ENCODE measurements at regions not wholly inside any gene's neighbourhood (a gene's known extent, or its start where the extent isn't known, plus 50 kb on each side); places are given as distances from the start of the nearest gene placed in this dataset.

DNA sequence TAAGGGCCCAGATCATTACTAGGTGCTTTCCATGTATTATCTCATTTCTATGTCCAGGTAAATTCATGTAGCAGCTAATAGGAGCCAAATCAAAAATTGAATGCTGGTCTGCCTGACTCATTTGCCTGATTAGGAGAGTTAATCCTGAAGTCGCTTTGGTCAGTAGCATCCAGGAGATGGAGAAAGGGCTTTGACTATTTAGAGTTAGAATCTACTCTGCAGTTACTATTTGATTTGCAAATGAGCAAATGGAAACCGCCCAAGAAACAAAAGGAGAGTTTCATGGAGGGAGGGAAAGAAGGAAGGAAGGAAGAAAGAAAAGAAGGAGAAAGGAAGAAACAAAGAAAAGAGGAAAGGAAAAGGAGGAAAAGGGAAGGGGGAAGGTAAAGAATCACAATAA is 539.6 kb upstream of the MMS22L start:
- DNase-seq: no peak

DNA sequence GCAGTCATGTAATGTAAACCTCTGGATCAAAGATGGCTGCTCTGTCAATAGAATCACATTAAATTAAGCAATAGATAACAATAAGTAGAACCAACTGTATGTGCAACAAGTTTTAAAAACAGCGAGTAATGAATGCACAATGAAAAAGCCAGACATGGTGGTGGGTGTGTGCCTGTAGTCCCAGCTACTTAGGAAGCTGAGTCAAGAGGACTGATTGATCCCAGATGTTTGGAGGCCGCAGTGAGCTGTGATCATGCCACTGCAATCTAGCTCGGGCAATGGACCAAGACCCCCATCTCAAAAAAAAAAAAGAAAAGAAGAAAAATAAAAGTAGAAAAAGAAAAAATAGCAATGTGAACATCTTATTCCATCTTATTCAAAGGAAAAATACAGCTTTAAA is 558.7 kb upstream of the MMS22L start:
- DNase-seq: no peak

DNA sequence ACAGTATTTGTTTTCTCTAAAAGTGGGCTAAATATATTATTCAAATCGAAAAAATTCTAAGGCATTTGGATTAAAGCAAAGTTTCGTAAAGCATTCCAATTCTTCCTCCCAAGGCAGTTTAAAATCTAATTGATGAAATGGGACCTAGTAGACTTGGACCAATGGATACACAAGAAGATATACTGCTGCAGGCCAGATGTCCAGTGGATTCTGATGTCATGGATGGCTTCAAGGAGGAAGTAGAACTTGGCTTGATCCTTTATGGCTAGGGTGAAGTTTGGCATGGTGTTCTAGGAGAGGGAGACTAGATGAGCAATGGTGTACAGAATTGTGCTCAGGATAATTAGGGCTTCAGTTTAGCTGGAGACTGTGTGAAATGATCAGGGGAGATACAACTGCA is 559.5 kb upstream of the MMS22L start:
- no peak for DNase-seq

DNA sequence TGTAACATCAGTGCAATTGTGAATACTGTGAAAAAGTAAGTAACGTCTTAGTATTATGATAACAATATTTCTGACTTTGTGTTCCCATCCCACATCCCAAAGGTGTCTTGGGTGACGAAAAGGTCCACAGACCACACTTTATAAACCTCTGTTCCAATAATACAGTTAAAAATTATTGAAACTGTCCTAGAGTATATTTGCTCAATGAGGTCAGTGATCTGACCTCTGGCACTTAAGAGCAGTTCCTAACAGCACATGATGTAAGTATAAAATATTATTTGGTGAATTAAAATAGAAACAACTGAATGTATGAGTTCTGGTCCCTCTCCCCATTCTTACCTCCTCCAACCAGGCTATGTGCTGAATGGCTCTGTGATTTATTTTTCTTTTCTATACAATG is 566.4 kb upstream of the MMS22L start:
- no peak for DNase-seq

DNA sequence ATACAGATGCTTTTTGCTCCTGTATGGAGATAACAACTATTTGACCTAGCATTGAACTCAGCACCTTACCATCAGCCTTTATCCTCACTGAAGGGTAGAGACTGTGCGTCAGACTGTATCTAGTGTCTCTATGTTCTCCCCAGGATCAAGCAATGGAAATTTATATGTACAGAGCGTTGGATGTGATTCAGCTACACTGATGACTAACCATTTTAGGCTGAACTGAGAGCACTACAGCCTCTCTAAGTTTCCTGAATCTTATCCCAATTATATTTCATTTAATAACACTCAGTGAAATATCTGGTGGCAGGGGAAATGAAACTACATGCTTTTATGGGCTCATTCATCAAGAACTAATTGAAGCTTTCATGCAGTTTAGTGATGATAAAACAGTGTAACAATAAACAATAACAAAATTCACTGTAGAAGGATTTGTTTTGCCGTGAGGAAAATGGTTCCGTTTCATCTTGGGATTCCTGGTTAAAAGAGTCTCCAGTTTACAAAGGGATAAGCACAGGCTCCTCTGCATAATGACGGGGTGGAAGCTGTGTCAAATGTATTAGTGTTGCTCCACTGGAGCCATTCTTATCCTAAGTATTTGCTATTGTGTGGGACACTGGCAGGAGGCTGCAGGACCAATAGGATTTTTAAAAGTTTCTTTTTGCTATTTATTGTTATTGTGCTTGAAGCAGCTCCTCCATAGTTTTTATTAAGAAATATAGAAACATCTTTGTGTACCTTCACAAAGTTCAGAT is 567.6 kb upstream of the MMS22L start:
- no peak for DNase-seq

DNA sequence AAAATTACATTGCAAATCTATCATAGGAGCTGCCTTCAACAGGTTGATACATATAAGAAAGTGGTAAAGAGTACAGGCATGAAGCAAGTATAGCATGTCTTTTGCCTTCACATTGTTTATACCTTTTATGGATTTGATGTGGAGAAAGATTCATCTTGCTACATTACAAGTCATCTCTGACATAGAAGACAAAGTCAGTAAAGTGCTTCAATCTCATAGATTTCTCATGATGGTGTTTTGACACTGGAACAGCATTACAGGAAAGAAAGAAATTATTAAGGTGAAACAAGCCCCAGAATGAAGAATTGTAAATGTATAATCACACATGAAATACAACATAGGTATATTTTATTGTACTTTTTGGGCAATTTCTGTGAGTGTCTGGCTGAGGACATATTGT is 580.7 kb upstream of the MMS22L start:
- DNase-seq: no peak

DNA sequence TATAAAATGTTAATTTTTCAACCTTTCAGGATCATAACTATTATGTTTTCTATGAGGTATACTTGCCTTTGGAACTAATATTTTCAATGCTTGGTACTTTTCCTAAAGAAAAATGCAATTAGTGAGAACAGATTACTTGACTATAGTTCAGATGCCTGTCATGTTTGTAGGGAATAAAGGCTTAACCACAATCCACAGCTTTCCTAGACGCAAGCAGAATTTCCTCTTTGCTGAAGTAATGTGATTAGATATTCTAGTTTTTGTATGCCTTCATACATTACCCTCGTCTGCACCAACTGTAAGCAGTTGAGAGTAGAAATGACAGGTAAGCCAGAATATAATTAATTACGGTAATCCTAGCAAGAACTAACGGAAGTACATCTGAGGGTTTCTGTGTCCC is 581.4 kb upstream of the MMS22L start:
- no peak for DNase-seq

DNA sequence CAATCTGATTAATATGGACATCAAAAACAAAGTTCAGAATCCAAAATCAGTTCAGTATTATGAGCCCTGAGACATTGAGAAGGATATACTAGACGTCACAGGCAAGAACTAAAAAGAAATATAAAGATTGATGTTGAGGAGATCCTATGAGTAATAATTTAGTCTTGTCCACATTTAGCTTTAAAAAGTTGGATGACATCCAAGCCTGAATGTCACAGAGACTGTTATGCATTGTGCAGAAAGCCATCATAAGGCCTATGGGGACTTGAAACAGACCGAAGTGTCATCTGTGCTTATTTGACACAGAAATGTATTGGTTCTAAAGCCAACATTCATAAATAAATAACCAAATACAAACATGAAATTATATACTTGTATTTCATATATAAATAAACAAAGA is 581.8 kb upstream of the MMS22L start:
- no peak for DNase-seq

DNA sequence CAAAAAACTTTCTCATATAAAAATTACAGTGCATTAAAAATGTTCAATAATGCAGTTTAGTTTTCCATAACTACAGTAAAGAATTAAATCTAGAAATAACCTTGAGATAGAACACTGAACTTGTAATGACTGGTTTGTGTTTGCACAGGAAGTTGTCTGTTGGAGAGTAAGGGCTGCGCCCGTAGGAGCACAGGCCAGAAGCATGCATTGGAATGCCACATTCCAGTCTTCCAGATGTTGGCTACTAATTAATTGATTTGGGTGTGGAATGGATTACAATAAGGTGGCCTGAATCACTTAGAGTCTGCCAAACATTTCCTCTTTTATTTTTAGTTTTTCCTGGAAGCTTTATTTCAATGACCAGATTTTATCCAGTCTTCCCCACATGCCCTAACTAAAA is 582.6 kb upstream of the MMS22L start:
- no peak for DNase-seq

DNA sequence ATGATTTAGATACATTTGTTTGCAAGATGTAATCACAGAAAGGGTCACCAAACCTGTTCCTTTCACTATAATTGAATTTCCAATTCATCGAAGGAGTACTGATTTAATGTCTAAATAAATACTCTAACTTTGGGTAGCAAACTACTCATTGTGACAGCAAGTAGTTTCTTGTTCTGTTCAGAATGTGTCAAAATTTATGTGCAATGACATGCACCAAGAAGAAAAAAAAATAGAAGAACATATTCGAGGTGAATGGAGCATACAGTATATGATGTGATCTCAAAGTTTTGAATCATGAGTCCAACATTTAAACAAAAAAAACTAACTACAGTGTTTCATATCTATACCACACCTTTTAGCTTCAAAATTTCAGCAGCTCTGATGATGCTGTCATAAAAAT is 583.6 kb upstream of the MMS22L start:
- DNase-seq: no peak

DNA sequence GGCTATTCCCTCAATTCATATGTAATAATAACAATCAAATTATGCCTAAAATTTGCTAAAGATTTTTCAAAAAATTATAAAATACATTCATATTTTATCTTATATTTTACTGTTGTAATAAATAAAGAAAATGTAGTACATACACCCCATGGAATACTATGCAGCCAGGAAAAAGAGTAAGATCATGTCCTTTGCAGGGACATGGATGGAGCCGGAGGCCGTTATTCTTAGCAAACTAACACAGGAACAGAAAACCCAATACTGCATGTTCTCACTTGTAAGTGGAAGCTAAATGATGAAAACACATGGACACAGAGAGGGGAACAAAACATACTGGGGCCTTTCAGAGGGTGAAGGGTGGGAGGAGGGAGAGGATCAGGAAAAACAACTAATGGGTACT is 584.2 kb upstream of the MMS22L start:
- no peak for DNase-seq

DNA sequence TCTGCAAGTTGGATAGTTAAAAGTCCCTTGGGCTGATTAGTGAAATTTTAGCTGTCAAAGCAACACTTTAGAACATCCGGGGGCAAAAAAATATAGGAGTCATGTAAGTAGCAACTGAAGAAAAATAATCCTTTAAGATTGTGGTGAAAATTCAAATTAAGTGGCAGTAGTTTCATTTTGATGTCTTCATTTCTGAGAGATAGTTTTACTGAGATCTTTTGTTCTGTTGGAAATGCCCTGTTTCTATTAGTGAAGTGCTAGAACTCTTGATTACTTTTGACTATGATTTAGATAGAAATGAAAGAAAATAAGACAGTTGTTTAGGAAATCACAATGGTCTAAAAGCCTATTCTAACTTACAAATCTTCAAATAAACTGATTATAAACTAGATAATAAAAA is 587.3 kb upstream of the MMS22L start:
- no peak for DNase-seq

DNA sequence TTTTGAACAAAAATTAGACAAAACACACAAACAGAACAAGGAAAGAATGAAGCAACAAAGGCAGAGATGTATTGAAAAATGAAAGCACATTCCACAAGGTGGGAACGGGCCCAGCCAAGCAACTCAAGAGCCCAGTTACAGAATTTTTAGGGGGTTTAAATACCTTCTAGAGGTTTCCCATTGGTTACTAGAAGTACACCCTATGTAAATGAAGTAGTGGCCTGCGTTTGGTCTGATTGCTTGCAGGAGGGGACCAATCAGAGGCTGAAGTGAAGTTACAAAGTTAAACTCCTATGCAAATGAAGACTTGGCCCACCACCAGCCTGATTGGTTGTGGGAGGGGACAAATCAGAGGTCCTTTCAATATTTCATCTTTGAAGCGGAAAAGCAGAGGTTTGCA is 593.7 kb upstream of the MMS22L start:
- no peak for DNase-seq

DNA sequence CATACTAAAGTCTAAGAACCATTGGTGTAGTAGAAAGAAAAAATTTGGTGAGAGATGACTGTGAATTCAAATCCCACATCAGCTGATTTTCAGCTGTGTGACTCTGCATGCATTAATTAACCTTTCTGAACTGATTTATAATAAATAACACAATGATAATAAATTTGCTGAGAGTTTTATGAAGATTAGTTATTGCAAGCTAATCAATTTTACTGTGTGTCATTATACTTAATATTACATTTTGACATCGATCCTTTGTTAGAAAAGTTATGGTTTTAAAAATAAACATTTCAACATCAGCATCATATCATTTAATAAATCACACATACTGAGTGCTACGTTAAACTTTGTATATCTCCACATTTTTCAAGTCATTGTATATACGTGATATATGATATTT is 599.7 kb upstream of the MMS22L start:
- DNase-seq: no peak

DNA sequence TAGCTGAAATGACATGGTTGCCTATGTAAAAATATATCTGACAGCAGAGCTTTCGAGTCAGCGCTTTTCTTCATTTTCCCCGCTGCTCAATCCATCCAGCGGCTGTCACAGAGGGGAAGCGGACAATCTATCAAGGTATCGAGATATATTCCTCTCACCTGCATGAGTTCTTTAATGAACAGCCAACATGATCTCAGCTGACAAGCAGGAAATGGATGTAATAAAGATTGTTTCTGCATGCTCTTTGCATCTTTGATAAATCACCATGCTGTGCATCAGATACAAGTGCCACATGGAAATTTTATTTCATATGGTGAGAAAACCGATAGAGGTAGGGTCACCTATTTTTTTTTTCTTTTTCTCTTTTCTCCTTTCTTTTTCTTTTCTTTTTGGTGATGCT is 602.3 kb upstream of the MMS22L start:
- no peak for DNase-seq

DNA sequence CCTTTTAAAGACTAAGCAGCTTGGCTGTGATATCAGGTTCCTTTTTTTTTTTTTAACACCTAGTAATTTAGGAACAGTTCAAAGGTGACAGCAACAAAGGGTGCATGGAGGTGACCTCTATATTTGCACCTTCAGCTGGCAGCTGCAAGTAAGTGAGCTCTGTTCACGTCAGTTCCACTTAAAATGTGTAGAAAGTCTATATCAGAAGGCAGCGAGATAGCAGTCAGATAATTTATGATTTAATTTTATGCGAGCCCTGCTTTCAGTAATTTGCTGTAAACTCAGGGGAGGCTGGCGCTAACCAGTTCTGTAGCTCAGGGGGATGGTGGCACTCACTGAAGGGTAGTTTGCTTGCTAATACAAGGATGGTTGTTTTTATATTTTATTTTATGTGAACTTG is 602.8 kb upstream of the MMS22L start:
- DNase-seq: no peak

DNA sequence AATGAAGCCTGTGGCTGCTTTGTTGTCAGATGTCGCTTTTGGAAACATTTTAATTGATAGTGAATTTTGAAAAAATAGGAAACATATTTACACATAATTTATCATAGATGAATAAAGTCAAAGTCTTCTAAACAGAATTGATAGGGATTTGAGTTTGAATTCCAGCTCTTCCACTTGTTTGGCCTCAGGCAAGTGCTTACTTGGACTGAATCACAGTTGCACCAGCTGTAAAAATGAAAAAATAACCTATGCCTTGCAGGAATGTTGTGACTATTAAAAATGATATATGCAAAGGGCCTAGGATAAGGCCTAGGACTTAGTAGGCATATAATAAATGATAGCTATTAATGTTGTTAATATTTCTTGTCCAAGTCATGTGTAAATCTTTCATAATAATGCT is 618.5 kb upstream of the MMS22L start:
- no peak for DNase-seq

DNA sequence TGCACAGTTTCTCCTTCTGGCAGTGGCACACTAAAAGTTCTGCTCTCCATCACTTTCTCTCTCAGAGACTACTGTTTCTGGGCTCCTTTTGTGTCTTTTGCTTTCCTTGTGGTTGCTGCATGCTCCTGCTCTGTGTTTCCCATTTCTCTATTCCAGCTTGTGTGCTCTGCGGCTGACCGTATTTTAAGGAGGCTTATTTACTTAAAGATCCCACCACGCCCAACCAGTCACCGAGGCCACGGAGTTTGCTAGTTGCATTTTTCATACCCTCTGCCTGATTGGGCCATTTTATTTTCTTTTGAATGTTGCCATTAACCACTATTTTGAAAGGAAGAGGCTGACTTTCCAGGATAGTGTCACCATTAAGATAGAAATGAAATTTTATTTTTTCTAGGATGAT is 626.4 kb upstream of the MMS22L start:
- DNase-seq: no peak

DNA sequence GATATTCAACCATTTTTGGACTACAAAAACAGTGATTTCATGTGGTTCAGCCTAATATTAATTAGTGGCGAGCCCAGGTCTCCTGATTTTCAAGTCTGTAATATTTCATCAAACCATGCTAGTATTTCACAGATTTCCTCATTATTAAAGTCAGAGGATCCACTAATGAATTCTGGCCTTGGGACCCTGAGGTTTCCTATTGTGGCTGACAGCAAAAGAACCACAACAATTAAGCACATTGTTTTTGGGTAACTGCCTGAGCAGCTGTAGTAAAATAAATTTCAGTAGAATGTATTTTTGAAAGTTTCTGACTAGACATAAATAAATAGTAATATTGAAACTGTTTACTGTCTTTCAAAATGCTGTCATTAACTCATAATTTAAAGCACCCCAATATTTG is 630.7 kb upstream of the MMS22L start:
- no peak for DNase-seq

DNA sequence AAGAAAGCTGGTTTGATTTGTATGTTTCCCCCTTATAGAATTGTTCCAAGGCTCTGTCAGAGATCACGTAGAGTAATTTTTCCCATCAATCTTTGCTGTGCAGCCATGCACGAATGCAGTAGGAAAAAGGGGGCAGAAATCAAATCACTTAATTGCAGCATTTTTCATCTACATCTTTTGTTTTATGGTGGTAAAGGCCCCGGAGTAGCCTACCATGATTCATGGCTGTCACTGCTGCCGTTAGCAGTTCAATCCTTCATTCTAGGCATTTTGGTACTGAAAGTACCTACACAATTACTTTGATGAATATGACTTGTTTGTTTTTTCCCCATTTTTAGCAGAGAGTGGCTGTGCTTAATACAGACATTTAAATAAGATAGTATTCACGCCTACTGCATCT is 631.9 kb upstream of the MMS22L start:
- DNase-seq: no peak

DNA sequence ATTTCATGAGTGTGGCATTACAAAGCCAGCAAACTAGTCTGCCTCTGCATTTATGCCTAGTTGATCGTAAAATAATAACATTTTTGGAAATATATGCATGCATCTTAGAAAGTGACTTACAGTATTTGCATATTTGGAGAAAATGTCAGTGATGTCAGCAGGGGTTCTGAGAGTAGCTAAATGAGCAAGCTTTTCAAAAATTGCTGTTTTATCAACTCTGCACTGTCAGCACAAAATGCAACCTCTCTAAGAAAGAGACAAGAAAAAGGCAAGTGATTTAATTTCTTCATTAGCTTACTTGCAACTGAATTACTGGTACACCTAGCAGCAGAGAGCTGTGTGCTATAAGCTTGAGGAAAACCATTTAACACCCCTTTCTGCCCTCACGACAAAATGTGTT is 632.5 kb upstream of the MMS22L start:
- no peak for DNase-seq

DNA sequence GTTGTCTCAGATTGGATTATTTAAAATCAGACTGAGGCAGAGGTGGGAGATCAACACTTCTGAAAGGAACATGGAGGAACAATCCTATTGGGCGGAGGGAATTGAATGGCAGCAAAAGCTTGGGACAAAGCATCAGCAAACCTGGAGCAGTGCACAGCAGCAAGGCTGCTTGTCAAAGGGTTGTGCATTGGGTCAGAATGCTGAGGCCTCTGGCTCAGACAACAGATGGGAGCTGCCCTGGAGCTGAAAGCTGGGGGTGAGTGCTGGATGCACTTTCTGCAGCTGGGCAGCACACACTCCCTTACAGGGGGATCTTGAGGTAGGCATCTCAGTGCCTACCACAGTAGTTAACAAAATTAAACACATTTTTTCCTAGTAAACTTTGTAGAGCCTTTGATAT is 634.4 kb upstream of the MMS22L start:
- DNase-seq: no peak

DNA sequence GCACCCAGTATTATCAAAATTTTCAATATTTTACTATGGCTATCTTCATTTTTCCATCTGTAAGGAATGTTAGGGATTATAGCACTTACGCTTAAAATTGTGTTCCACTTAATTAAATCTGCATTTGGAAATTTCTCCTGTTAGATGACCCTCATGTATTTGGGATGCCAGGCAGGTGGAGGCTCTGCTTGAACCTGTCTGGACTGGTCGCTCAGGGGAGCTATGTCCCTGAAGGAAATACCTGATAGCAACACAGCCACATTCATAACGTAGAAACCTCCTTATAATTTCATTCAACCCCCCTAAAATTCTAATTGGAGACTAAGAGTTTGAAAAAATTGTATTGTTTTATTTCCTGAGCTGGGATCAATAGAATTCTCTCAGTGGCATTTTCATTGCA is 636.0 kb upstream of the MMS22L start:
- no peak for DNase-seq

DNA sequence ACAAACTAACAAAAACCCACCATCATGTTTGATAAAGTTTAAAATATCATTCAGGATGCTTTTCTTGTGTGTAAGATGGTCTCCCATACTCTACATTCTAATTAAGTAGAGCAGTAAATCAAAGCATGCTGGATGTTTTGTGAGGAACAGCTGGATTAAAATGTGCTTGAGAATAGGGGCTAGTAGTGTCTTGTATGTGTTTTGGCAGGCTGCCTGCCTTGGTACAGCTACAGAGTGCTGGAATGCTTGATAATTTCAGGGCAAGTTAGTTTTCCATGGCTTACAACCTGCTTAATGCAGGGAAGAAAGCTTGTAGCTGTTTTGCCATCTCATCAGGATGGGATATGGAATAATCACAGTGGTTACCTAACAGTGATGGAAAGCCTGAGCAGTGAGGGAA is 636.6 kb upstream of the MMS22L start:
- no peak for DNase-seq

DNA sequence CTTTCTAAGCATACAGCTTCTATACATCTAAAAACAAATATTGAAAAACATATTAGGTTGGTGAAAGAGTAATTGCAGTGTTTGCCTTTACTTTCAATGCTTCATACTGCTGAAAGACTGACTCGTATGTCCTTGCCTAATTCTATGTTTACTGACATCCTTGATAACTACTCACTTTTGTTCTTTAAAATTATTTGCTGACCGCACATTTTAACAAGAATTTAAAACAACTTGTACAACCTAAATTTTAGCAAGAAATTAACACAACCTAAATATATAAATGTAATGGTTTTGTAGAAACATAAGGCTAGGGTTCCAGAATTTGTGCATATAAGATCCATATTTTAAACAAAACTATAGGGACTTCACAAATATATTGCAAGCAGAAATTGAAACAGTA is 640.2 kb upstream of the MMS22L start:
- DNase-seq: no peak

DNA sequence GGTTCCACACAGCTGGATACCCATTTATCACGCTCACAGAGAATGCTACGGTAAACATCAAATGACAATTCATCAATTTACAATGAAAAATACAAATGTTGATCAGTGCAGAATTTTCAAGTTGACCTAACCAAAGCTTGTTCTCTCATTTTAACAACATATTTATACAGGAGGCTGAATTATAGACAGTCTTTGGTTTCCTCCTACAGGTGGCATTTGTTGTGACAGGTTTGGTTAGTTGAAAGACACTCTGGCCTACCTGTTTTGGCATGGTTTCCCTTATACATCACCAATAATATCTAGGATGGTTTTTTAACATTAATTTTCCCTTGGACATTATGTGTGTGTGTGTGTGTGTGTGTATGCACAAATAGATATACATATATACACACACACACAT is 642.5 kb upstream of the MMS22L start:
- no peak for DNase-seq
